Adipocyte (in vitro differentiated cells): ENCODE measurements at regions not wholly inside any gene's neighbourhood (a gene's known extent, or its start where the extent isn't known, plus 50 kb on each side); places are given as distances from the start of the nearest gene placed in this dataset.
A peak's percentile ranks its signal among the peaks of the same experiment; 100 is the strongest.

Source experiments
- DNase-seq: peaks from one replicate; pipeline ENCODE4 v3.0.0-alpha.2; 2015; ENCODE audit warnings: low read depth
- H3K27me3 ChIP-seq: replicated peaks from 2 replicates; pipeline ENCODE4 v1.7.0; 2013; ENCODE audit warnings: mild to moderate bottlenecking, low read length, moderate library complexity; ENCODE audit not compliant: control insufficient read depth, insufficient read depth
- H3K36me3 ChIP-seq: 2 replicates; pipeline ENCODE4 v1.7.0; 2013; ENCODE audit warnings: low read length, mild to moderate bottlenecking, moderate library complexity; ENCODE audit not compliant: control insufficient read depth, insufficient read depth, severe bottlenecking
- H3K4me1 ChIP-seq: 2 replicates; pipeline ENCODE4 v1.7.0; 2013; ENCODE audit warnings: mild to moderate bottlenecking, low read length, moderate library complexity; ENCODE audit not compliant: control insufficient read depth, insufficient read depth
- H3K4me3 ChIP-seq: 2 replicates; pipeline ENCODE4 v1.7.0; 2013; ENCODE audit warnings: mild to moderate bottlenecking, low read length, moderate library complexity
- H3K9ac ChIP-seq: 2 replicates; pipeline ENCODE4 v1.7.0; 2013; ENCODE audit warnings: mild to moderate bottlenecking, low read length, moderate library complexity
- H3K9me3 ChIP-seq: 2 replicates; pipeline ENCODE4 v1.7.0; 2013; ENCODE audit warnings: mild to moderate bottlenecking, low read length, moderate library complexity; ENCODE audit not compliant: control insufficient read depth

- H3K36me3 ChIP-seq: no peaks in the 10 kb centered on the region
- H3K9ac ChIP-seq: no peak overlapping the region
- H3K9me3 ChIP-seq: no peaks in the 10 kb centered on the region
- peaks cover 26% of the 10 kb centered on the region for H3K4me1 ChIP-seq
- H3K27me3 ChIP-seq: no peaks in the 10 kb centered on the region
- H3K4me3 ChIP-seq: no peak overlapping the region
- DNase-seq: no peak
Measured at GRCh38 chr17:55582897-55583296, 71.6 kb upstream of the SMIM36 start.

- Histone ChIP-seq H3K27me3 (no peaks in the 10 kb centered on the region), H3K36me3 (no peaks in the 10 kb centered on the region), H3K9ac (no peak overlapping the region), H3K9me3 (no peaks in the 10 kb centered on the region), H3K4me3 (no peak overlapping the region), H3K4me1 (peaks cover 38% of the 10 kb centered on the region)
- no peak for DNase-seq
Measured at GRCh38 chr17:55580596-55581133, 69.4 kb upstream of the SMIM36 start.

- H3K9ac ChIP-seq: peak overlapping the region; percentile 86
- DNase-seq: no peak
- H3K36me3 ChIP-seq: no peaks in the 10 kb centered on the region
- H3K4me3 ChIP-seq: peak overlapping the region; percentile 72
- peaks cover 40% of the 10 kb centered on the region for H3K4me1 ChIP-seq
- no peaks in the 10 kb centered on the region for H3K9me3 ChIP-seq
- H3K27me3 ChIP-seq: no peaks in the 10 kb centered on the region
Measured at GRCh38 chr17:55577687-55578086, 66.4 kb upstream of the SMIM36 start.

GRCh38 chr17:55576996-55577586 lies 65.8 kb upstream of the SMIM36 start:
- Histone ChIP-seq H3K27me3 (no peaks in the 10 kb centered on the region), H3K4me1 (peaks cover 40% of the 10 kb centered on the region), H3K9ac (peak overlapping the region; percentile 86), H3K4me3 (peak overlapping the region; percentile 72), H3K9me3 (no peaks in the 10 kb centered on the region), H3K36me3 (no peaks in the 10 kb centered on the region)
- DNase-seq: peak; percentile 87

GRCh38 chr17:55576237-55576995 lies 65.2 kb upstream of the SMIM36 start:
- peaks cover 40% of the 10 kb centered on the region for H3K4me1 ChIP-seq
- H3K36me3 ChIP-seq: no peaks in the 10 kb centered on the region
- H3K27me3 ChIP-seq: no peaks in the 10 kb centered on the region
- peak; percentile 81 for DNase-seq
- H3K4me3 ChIP-seq: peak overlapping the region; percentile 72
- no peaks in the 10 kb centered on the region for H3K9me3 ChIP-seq
- peak overlapping the region; percentile 86 for H3K9ac ChIP-seq

GRCh38 chr17:55575058-55575636 lies 63.9 kb upstream of the SMIM36 start:
- no peaks in the 10 kb centered on the region for H3K27me3 ChIP-seq
- H3K9ac ChIP-seq: no peak overlapping the region
- H3K9me3 ChIP-seq: no peaks in the 10 kb centered on the region
- DNase-seq: no peak
- no peak overlapping the region for H3K4me3 ChIP-seq
- no peaks in the 10 kb centered on the region for H3K36me3 ChIP-seq
- H3K4me1 ChIP-seq: peaks cover 47% of the 10 kb centered on the region

- H3K4me3 ChIP-seq: no peak overlapping the region
- no peaks in the 10 kb centered on the region for H3K27me3 ChIP-seq
- H3K4me1 ChIP-seq: peaks cover 57% of the 10 kb centered on the region
- no peaks in the 10 kb centered on the region for H3K9me3 ChIP-seq
- DNase-seq: no peak
- H3K9ac ChIP-seq: no peak overlapping the region
- no peaks in the 10 kb centered on the region for H3K36me3 ChIP-seq
Measured at GRCh38 chr17:55572599-55572998, 61.3 kb upstream of the SMIM36 start.

GRCh38 chr17:55572139-55572538 lies 60.9 kb upstream of the SMIM36 start:
- no peak for DNase-seq
- Histone ChIP-seq H3K9ac (no peak overlapping the region), H3K36me3 (no peaks in the 10 kb centered on the region), H3K27me3 (no peaks in the 10 kb centered on the region), H3K4me3 (no peak overlapping the region), H3K4me1 (peaks cover 57% of the 10 kb centered on the region), H3K9me3 (no peaks in the 10 kb centered on the region)

- Histone ChIP-seq H3K36me3 (no peaks in the 10 kb centered on the region), H3K27me3 (no peaks in the 10 kb centered on the region), H3K4me3 (no peak overlapping the region), H3K9ac (no peak overlapping the region), H3K9me3 (no peaks in the 10 kb centered on the region), H3K4me1 (peaks cover 52% of the 10 kb centered on the region)
- DNase-seq: no peak
Measured at GRCh38 chr17:55571095-55571494, 59.8 kb upstream of the SMIM36 start.

- H3K27me3 ChIP-seq: no peaks in the 10 kb centered on the region
- DNase-seq: no peak
Measured at GRCh38 chr17:55570391-55570790, 59.1 kb upstream of the SMIM36 start.

More at GRCh38 chr17:55570391-55570790, 59.1 kb upstream of the SMIM36 start:
- Histone ChIP-seq H3K9ac (no peak overlapping the region), H3K4me1 (peaks cover 45% of the 10 kb centered on the region), H3K4me3 (no peak overlapping the region), H3K9me3 (no peaks in the 10 kb centered on the region), H3K36me3 (no peaks in the 10 kb centered on the region)
